Nephron (organoid): ENCODE measurements at regions not wholly inside any gene's neighbourhood (a gene's known extent, or its start where the extent isn't known, plus 50 kb on each side); places are given as distances from the start of the nearest gene placed in this dataset.

Experiments used
- H3K27ac Mint-ChIP-seq, 3 experiments: 2 replicates each; pipeline ENCODE4 v1.8.0; 2020; ENCODE audit warnings: mixed read lengths in 3 of 3, mild to moderate bottlenecking in 2 of 3, moderate library complexity in 1 of 3
- H3K27me3 Mint-ChIP-seq: 2 replicates; pipeline ENCODE4 v1.8.0; 2021; ENCODE audit warnings: low read depth, mild to moderate bottlenecking, moderate library complexity, mixed read lengths
- H3K36me3 Mint-ChIP-seq: 2 replicates; pipeline ENCODE4 v1.8.0; 2020; ENCODE audit warnings: low read depth, mixed read lengths
- H3K4me1 Mint-ChIP-seq: 2 replicates; pipeline ENCODE4 v1.8.0; 2020; ENCODE audit warnings: mixed read lengths
- H3K4me3 Mint-ChIP-seq, 3 experiments: 2 replicates each; pipeline ENCODE4 v1.8.0; 2020; ENCODE audit warnings: mild to moderate bottlenecking in 3 of 3, mixed read lengths in 3 of 3, moderate library complexity in 2 of 3
- H3K9me3 Mint-ChIP-seq: 2 replicates; pipeline ENCODE4 v1.8.0; 2020; ENCODE audit warnings: mixed read lengths
- TF ChIP-seq, protein P1 (sequence below), 3 experiments: fragments of 200-600 bp; sonication (generic); IDR thresholded peaks; one replicate each; pipeline ENCODE4 v1.5.0; 2021; ENCODE audit warnings: antibody characterized with exemption in 3 of 3; ENCODE audit not compliant: unreplicated experiment in 3 of 3

- TF ChIP-seq, protein P1, sequence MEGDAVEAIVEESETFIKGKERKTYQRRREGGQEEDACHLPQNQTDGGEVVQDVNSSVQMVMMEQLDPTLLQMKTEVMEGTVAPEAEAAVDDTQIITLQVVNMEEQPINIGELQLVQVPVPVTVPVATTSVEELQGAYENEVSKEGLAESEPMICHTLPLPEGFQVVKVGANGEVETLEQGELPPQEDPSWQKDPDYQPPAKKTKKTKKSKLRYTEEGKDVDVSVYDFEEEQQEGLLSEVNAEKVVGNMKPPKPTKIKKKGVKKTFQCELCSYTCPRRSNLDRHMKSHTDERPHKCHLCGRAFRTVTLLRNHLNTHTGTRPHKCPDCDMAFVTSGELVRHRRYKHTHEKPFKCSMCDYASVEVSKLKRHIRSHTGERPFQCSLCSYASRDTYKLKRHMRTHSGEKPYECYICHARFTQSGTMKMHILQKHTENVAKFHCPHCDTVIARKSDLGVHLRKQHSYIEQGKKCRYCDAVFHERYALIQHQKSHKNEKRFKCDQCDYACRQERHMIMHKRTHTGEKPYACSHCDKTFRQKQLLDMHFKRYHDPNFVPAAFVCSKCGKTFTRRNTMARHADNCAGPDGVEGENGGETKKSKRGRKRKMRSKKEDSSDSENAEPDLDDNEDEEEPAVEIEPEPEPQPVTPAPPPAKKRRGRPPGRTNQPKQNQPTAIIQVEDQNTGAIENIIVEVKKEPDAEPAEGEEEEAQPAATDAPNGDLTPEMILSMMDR (IDR thresholded peaks at IDR 0.05; ENCODE audit: unreplicated experiment in 3 of 3): no peak
- Mint-ChIP-seq H3K4me1 (no peaks in the 10 kb centered on the region), H3K4me3 (no peak overlapping the region), H3K36me3 (no peaks in the 10 kb centered on the region), H3K9me3 (no peaks in the 10 kb centered on the region), H3K27ac (peak overlapping the region in 1 of 3 experiments; percentile 26), H3K27me3 (no peaks in the 10 kb centered on the region)
These were observed 764.1 kb upstream of the SLITRK6 start for GRCh38 chr13:86563308-86563707.

- TF ChIP-seq, protein P1 (IDR thresholded peaks at IDR 0.05; ENCODE audit: unreplicated experiment in 3 of 3): no peak
- Mint-ChIP-seq H3K4me1 (no peaks in the 10 kb centered on the region), H3K27ac (no peak overlapping the region), H3K36me3 (no peaks in the 10 kb centered on the region), H3K27me3 (no peaks in the 10 kb centered on the region), H3K4me3 (no peak overlapping the region), H3K9me3 (no peaks in the 10 kb centered on the region)
These were observed 767.9 kb upstream of the SLITRK6 start for GRCh38 chr13:86567119-86567518.

DNA sequence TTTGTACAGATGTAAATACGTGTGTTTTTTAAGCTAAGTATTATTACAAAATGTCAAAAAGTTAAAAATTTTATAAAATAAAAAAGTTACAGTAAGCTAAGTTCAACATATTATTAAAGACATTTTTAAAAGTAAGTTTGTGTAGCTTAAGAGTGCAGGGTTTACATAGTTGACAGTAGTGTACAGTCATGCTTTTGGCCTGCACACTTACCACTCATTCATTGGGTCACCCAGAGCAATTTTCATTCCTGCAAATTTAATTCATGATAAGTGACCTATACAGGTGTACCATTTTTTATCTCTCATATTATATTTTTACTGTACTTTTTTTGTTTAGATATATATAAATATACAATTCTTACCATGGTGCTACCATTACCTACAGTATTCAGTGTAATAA is 769.9 kb upstream of the SLITRK6 start:
- Mint-ChIP-seq H3K4me3 (no peak overlapping the region), H3K27ac (no peak overlapping the region), H3K27me3 (no peaks in the 10 kb centered on the region), H3K36me3 (no peaks in the 10 kb centered on the region), H3K9me3 (no peaks in the 10 kb centered on the region), H3K4me1 (no peaks in the 10 kb centered on the region)
- TF ChIP-seq, protein P1 (IDR thresholded peaks at IDR 0.05; ENCODE audit: unreplicated experiment in 3 of 3): no peak

- TF ChIP-seq, protein P1 (IDR thresholded peaks at IDR 0.05; ENCODE audit: unreplicated experiment in 3 of 3): no peak
- Mint-ChIP-seq H3K4me1 (no peaks in the 10 kb centered on the region), H3K9me3 (no peaks in the 10 kb centered on the region)
These were observed 770.8 kb upstream of the SLITRK6 start for GRCh38 chr13:86569974-86570373.

GRCh38 chr13:86572115-86572514 is 772.9 kb upstream of the SLITRK6 start:
- H3K27ac Mint-ChIP-seq: no peak overlapping the region

More at GRCh38 chr13:86569974-86570373, 770.8 kb upstream of the SLITRK6 start:
- Mint-ChIP-seq H3K27ac (no peak overlapping the region), H3K27me3 (no peaks in the 10 kb centered on the region), H3K4me3 (no peak overlapping the region), H3K36me3 (no peaks in the 10 kb centered on the region)

GRCh38 chr13:86579662-86580061 is 780.4 kb upstream of the SLITRK6 start:
- TF ChIP-seq, protein P1 (IDR thresholded peaks at IDR 0.05; ENCODE audit: unreplicated experiment in 3 of 3): no peak

More at GRCh38 chr13:86572115-86572514, 772.9 kb upstream of the SLITRK6 start:
- H3K9me3 Mint-ChIP-seq: no peaks in the 10 kb centered on the region
- no peaks in the 10 kb centered on the region for H3K36me3 Mint-ChIP-seq
- H3K27me3 Mint-ChIP-seq: no peaks in the 10 kb centered on the region
- H3K4me1 Mint-ChIP-seq: no peaks in the 10 kb centered on the region
- TF ChIP-seq, protein P1 (IDR thresholded peaks at IDR 0.05; ENCODE audit: unreplicated experiment in 3 of 3): no peak
- no peak overlapping the region for H3K4me3 Mint-ChIP-seq

More at GRCh38 chr13:86579662-86580061, 780.4 kb upstream of the SLITRK6 start:
- Mint-ChIP-seq H3K27me3 (no peaks in the 10 kb centered on the region), H3K36me3 (no peaks in the 10 kb centered on the region), H3K4me3 (no peak overlapping the region), H3K4me1 (no peaks in the 10 kb centered on the region), H3K27ac (no peak overlapping the region), H3K9me3 (no peaks in the 10 kb centered on the region)
